GM12891 (cell line): ENCODE measurements at regions not wholly inside any gene's neighbourhood (a gene's known extent, or its start where the extent isn't known, plus 50 kb on each side); places are given as distances from the start of the nearest gene placed in this dataset.

Source experiments
- DNase-seq: peaks from one replicate; pipeline ENCODE4 v3.0.0; 2011; ENCODE audit warnings: low spot score; ENCODE audit not compliant: insufficient read length
- FAIRE-seq: peaks from 2 replicates; lab custom pipeline; 2011; peaks lifted over from hg19 to GRCh38; lab: Jason Lieb, UNC
- PAX5 ChIP-seq: IDR thresholded peaks from 2 replicates; pipeline ENCODE4 v1.6.1; 2011; ENCODE audit warnings: low read length, moderate library complexity, mild to moderate bottlenecking; ENCODE audit not compliant: insufficient read depth, severe bottlenecking
- POLR2A ChIP-seq: IDR thresholded peaks from 2 replicates; pipeline ENCODE4 v1.6.1; 2011; ENCODE audit warnings: low read depth, low read length, control low read depth
- POLR2AphosphoS5 ChIP-seq: IDR thresholded peaks from 2 replicates; pipeline ENCODE4 v1.6.1; 2011; ENCODE audit warnings: low read depth, low read length, control low read depth
- POU2F2 ChIP-seq: IDR thresholded peaks from 2 replicates; pipeline ENCODE4 v1.6.1; 2011; ENCODE audit warnings: low read depth, mild to moderate bottlenecking, control low read depth, low read length, moderate library complexity
- SPI1 ChIP-seq: IDR thresholded peaks from 2 replicates; pipeline ENCODE4 v1.6.1; 2011; ENCODE audit warnings: low read depth, low read length, control low read depth
- TAF1 ChIP-seq: IDR thresholded peaks from 2 replicates; pipeline ENCODE4 v1.6.1; 2011; ENCODE audit warnings: low read depth, low read length, control low read depth

DNA sequence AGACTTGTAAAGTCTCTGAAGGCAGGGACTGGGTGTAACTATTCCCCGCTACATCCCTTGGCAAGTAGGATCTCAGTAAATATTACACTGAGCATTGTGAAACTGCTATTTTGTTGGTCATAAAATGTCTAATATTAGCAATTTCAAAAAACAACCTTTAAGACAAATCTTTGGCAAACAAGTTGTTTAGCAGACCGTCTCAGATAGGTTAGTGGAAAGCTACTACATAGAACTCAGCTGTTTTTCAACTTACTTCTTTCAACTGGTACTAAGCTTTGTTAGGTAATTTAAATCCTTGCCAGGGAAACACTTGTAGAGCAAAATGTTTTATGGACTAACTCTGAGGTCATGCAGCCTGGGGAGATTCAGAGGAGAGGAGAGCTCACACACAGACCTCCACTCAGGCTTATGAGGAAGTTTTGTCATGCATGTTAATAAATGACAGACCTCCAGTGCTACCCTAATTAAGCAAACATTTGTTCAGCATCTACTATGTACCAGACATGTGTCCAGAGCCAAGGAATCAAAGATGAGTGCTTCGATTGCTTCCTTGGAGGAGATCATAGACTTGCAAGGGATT is 61.6 kb upstream of the STAC start:
- no peak for DNase-seq
- FAIRE-seq, result no peak
- TF ChIP-seq PAX5, result no peak
- TF ChIP-seq POU2F2, result no peak
- TF ChIP-seq POLR2A, result no peak
- no peak for TF ChIP-seq SPI1
- TF ChIP-seq TAF1, result no peak
- no peak for TF ChIP-seq POLR2AphosphoS5

- no peak for TF ChIP-seq POLR2A
- no peak for FAIRE-seq
- no peak for DNase-seq
Measured at GRCh38 chr3:36319680-36320079, 60.6 kb upstream of the STAC start.
